IPS-20b (cell line): ENCODE measurements at regions not wholly inside any gene's neighbourhood (a gene's known extent, or its start where the extent isn't known, plus 50 kb on each side); places are given as distances from the start of the nearest gene placed in this dataset.

Experiments
- H3K27ac ChIP-seq: one replicate; pipeline ENCODE4 v1.5.1; 2013; ENCODE audit warnings: low read length
- H3K27me3 ChIP-seq: 2 replicates; pipeline ENCODE4 v1.6.1; 2013; ENCODE audit warnings: mild to moderate bottlenecking, low read length, inconsistent platforms; ENCODE audit not compliant: insufficient read depth
- H3K36me3 ChIP-seq: 2 replicates; pipeline ENCODE4 v1.6.1; 2013; ENCODE audit warnings: low read depth, mild to moderate bottlenecking, inconsistent platforms, low read length, moderate library complexity; ENCODE audit not compliant: insufficient read depth
- H3K4me1 ChIP-seq: 2 replicates; pipeline ENCODE4 v1.6.1; 2013; ENCODE audit warnings: mild to moderate bottlenecking, control low read depth, inconsistent platforms, low read length, moderate library complexity; ENCODE audit not compliant: insufficient read depth
- H3K4me3 ChIP-seq: 2 replicates; pipeline ENCODE4 v1.5.1; 2013; ENCODE audit warnings: mild to moderate bottlenecking, low read length, inconsistent platforms
- H3K9ac ChIP-seq: 2 replicates; pipeline ENCODE4 v1.6.1; 2013; ENCODE audit warnings: low read depth, mild to moderate bottlenecking, inconsistent platforms, low read length, moderate library complexity
- H3K9me3 ChIP-seq: 2 replicates; pipeline ENCODE4 v1.6.1; 2013; ENCODE audit warnings: mild to moderate bottlenecking, low read depth, low read length, inconsistent platforms; ENCODE audit not compliant: insufficient read depth

DNA sequence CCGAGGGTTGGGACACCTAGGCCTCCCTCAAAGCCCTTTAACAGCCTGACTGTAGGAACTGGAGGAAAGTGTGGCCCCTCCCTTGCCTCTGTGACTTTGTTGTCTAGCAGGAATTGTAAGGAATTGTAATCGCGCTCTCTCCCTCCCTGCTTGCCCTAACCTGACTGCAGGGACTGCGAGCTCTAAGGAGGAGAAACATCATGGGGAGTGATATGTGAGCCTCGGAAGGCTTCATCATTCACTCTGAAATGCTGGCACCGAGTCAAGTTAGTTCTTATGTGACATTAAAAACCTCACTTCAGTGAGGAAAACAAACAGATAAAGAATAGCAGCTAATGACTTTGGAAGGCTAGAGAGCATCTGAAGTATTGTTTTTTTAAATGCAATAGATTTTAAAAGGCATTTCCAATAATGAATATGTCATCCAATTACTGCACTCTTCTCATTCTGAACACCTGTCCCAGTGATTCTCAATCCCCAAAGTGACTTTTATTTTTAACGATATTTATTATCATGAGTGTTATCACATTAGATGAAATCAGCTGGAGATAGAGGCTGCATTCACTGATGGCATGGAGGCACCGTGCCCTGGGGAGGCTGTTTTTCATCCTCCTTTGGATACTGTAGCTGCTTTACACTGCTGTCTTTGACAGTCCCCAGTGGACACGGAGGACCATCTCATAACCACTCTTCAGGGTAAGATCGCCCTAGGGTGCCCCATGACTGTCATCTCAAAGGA lies 58.5 kb upstream of the NTM start:
- no peaks in the 10 kb centered on the region for H3K4me1 ChIP-seq
- H3K4me3 ChIP-seq: no peak overlapping the region
- peaks cover 14% of the 10 kb centered on the region for H3K9me3 ChIP-seq
- H3K9ac ChIP-seq: no peak overlapping the region
- H3K27me3 ChIP-seq: no peaks in the 10 kb centered on the region
- H3K36me3 ChIP-seq: peaks cover 6% of the 10 kb centered on the region; the same call in 1 of the 2 replicates
- H3K27ac ChIP-seq: no peak overlapping the region
